KMS-11 (cell line): ENCODE measurements at regions not wholly inside any gene's neighbourhood (a gene's known extent, or its start where the extent isn't known, plus 50 kb on each side); places are given as distances from the start of the nearest gene placed in this dataset.

Source experiments
- H2AFZ ChIP-seq: fragments of 200-600 bp; sonication (generic); 2 replicates; pipeline ENCODE4 v1.6.1; 2016; ENCODE audit warnings: antibody characterized with exemption, mixed run types, low read depth
- H3K27ac ChIP-seq: fragments of 200-600 bp; sonication (generic); 2 replicates; pipeline ENCODE4 v1.6.1; 2016; ENCODE audit warnings: mild to moderate bottlenecking, mixed run types
- H3K27me3 ChIP-seq: fragments of 200-600 bp; sonication (generic); 2 replicates; pipeline ENCODE4 v1.6.1; 2017; ENCODE audit warnings: mild to moderate bottlenecking, low read depth, mixed run types, moderate library complexity; ENCODE audit not compliant: insufficient read depth
- H3K36me3 ChIP-seq: fragments of 200-600 bp; sonication (generic); 2 replicates; pipeline ENCODE4 v1.6.1; 2017; ENCODE audit warnings: mild to moderate bottlenecking, mixed run types; ENCODE audit not compliant: insufficient read depth
- H3K4me1 ChIP-seq: fragments of 200-600 bp; sonication (generic); 2 replicates; pipeline ENCODE4 v1.6.1; 2016; ENCODE audit warnings: mild to moderate bottlenecking, low read depth, mixed run types; ENCODE audit not compliant: poor library complexity, severe bottlenecking
- H3K4me2 ChIP-seq: fragments of 200-600 bp; sonication (generic); 2 replicates; pipeline ENCODE4 v1.7.0; 2016; ENCODE audit warnings: mild to moderate bottlenecking, mixed run types
- H3K4me3 ChIP-seq: fragments of 200-600 bp; sonication (generic); IDR thresholded peaks from 2 replicates; pipeline ENCODE4 v1.6.1; 2017; ENCODE audit warnings: low read depth, low read length, mixed read lengths; ENCODE audit not compliant: insufficient read depth
- H3K79me2 ChIP-seq: fragments of 200-600 bp; sonication (generic); 2 replicates; pipeline ENCODE4 v1.6.1; 2016; ENCODE audit warnings: low read depth, mixed run types; ENCODE audit not compliant: insufficient read depth
- H3K9ac ChIP-seq: fragments of 200-600 bp; sonication (generic); 2 replicates; pipeline ENCODE4 v1.6.1; 2016; ENCODE audit warnings: mild to moderate bottlenecking, mixed run types
- H4K20me1 ChIP-seq: fragments of 200-600 bp; sonication (generic); 2 replicates; pipeline ENCODE4 v1.6.1; 2016; ENCODE audit warnings: mild to moderate bottlenecking, mixed run types; ENCODE audit not compliant: insufficient read depth
- CTCF ChIP-seq: fragments of 200-600 bp; sonication (generic); conservative IDR thresholded peaks from 2 replicates; pipeline ENCODE4 v1.6.1; 2017; ENCODE audit warnings: low read depth, mild to moderate bottlenecking, antibody characterized with exemption, low read length, moderate library complexity, mixed read lengths

GRCh38 chr7:25503306-25503705, 275.0 kb upstream of the NPVF start:
- Histone ChIP-seq H3K4me2 (no peak overlapping the region), H2AFZ (no peak overlapping the region), H4K20me1 (no peaks in the 10 kb centered on the region), H3K4me3 (no peak overlapping the region), H3K79me2 (no peaks in the 10 kb centered on the region), H3K4me1 (no peaks in the 10 kb centered on the region), H3K27ac (no peak overlapping the region), H3K27me3 (no peaks in the 10 kb centered on the region), H3K9ac (no peak overlapping the region), H3K36me3 (no peaks in the 10 kb centered on the region)
- no peak for TF ChIP-seq CTCF

GRCh38 chr7:25512061-25512687, 283.9 kb upstream of the NPVF start:
- H3K79me2 ChIP-seq = no peaks in the 10 kb centered on the region
- H3K4me2 ChIP-seq = no peak overlapping the region
- H3K36me3 ChIP-seq = no peaks in the 10 kb centered on the region
- no peak overlapping the region for H3K9ac ChIP-seq
- no peaks in the 10 kb centered on the region for H3K27me3 ChIP-seq
- H2AFZ ChIP-seq = no peak overlapping the region
- H4K20me1 ChIP-seq = no peaks in the 10 kb centered on the region
- H3K27ac ChIP-seq = no peak overlapping the region
- no peak for TF ChIP-seq CTCF
- no peak overlapping the region for H3K4me3 ChIP-seq
- H3K4me1 ChIP-seq = no peaks in the 10 kb centered on the region

- no peak for TF ChIP-seq CTCF
- Histone ChIP-seq H4K20me1 (no peaks in the 10 kb centered on the region), H3K36me3 (no peaks in the 10 kb centered on the region), H3K4me3 (no peak overlapping the region), H2AFZ (no peak overlapping the region), H3K9ac (no peak overlapping the region), H3K27me3 (no peaks in the 10 kb centered on the region), H3K4me1 (no peaks in the 10 kb centered on the region), H3K27ac (no peak overlapping the region), H3K79me2 (no peaks in the 10 kb centered on the region), H3K4me2 (no peak overlapping the region)
Observed at GRCh38 chr7:25515633-25516275, 287.5 kb upstream of the NPVF start.

GRCh38 chr7:25517906-25518305, 289.6 kb upstream of the NPVF start:
- H4K20me1 ChIP-seq = no peaks in the 10 kb centered on the region

More at GRCh38 chr7:25517906-25518305, 289.6 kb upstream of the NPVF start:
- Histone ChIP-seq H3K9ac (no peak overlapping the region), H3K4me2 (no peak overlapping the region), H3K4me3 (no peak overlapping the region), H3K27ac (no peak overlapping the region), H3K79me2 (no peaks in the 10 kb centered on the region), H2AFZ (no peak overlapping the region), H3K27me3 (no peaks in the 10 kb centered on the region), H3K4me1 (no peaks in the 10 kb centered on the region), H3K36me3 (no peaks in the 10 kb centered on the region)
- no peak for TF ChIP-seq CTCF
